ENCODE measurements at regions not wholly inside any gene's neighbourhood (a gene's known extent, or its start where the extent isn't known, plus 50 kb on each side); places are given as distances from the start of the nearest gene placed in this dataset.

- DNase-seq (ENCODE audit: low read depth in 1 of 2, low spot score in 1 of 2) = no peak
- WGBS (ENCODE audit: missing lambda C conversion rate) = 10% methylated on average over 5 of the region's 5 CpGs
- no peaks in the 10 kb centered on the region for H3K4me1 ChIP-seq
- ChIA-PET POLR2A (no interaction called here), CTCF (no interaction called here)
- H3K4me3 ChIP-seq = no peak overlapping the region
- TF ChIP-seq HOXB13 (CRISPR knock-in tag; IDR thresholded peaks at IDR 0.05; ENCODE audit: low read depth) (no peak), GATA3 (IDR thresholded peaks at IDR 0.05; ENCODE audit: borderline replicate concordance) (no peak), RARB (CRISPR knock-in tag; IDR thresholded peaks at IDR 0.05) (no peak), BHLHE40 (IDR thresholded peaks at IDR 0.05; ENCODE audit: low read depth, low read length) (no peak), RFX5 (IDR thresholded peaks at IDR 0.05) (no peak), FOSL2 (IDR thresholded peaks at IDR 0.05) (no peak), FOSL2 (CRISPR knock-in tag; IDR thresholded peaks at IDR 0.05) (no peak), RCOR1 (IDR thresholded peaks at IDR 0.05; ENCODE audit: low read depth, low read length) (no peak), FOXS1 (CRISPR knock-in tag; IDR thresholded peaks at IDR 0.05) (no peak), JUN (IDR thresholded peaks at IDR 0.05) (no peak), RNF2 (IDR thresholded peaks at IDR 0.05; ENCODE audit: borderline replicate concordance, low read depth) (no peak), KDM5A (IDR thresholded peaks at IDR 0.05) (no peak), HDAC2 (IDR thresholded peaks at IDR 0.05) (no peak), NFE2L2 (conservative IDR thresholded peaks at IDR 0.05; ENCODE audit: low read length) (no peak), HOXA7 (CRISPR knock-in tag; IDR thresholded peaks at IDR 0.05) (no peak)
- TF ChIP-seq, protein P1, sequence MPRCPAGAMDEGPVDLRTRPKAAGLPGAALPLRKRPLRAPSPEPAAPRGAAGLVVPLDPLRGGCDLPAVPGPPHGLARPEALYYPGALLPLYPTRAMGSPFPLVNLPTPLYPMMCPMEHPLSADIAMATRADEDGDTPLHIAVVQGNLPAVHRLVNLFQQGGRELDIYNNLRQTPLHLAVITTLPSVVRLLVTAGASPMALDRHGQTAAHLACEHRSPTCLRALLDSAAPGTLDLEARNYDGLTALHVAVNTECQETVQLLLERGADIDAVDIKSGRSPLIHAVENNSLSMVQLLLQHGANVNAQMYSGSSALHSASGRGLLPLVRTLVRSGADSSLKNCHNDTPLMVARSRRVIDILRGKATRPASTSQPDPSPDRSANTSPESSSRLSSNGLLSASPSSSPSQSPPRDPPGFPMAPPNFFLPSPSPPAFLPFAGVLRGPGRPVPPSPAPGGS (IDR thresholded peaks at IDR 0.05) = no peak
- TF ChIP-seq, protein P2, sequence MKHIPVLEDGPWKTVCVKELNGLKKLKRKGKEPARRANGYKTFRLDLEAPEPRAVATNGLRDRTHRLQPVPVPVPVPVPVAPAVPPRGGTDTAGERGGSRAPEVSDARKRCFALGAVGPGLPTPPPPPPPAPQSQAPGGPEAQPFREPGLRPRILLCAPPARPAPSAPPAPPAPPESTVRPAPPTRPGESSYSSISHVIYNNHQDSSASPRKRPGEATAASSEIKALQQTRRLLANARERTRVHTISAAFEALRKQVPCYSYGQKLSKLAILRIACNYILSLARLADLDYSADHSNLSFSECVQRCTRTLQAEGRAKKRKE (CRISPR knock-in tag; IDR thresholded peaks at IDR 0.05; ENCODE audit: low read depth) = no peak
- TF ChIP-seq, protein P3, sequence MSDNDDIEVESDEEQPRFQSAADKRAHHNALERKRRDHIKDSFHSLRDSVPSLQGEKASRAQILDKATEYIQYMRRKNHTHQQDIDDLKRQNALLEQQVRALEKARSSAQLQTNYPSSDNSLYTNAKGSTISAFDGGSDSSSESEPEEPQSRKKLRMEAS (IDR thresholded peaks at IDR 0.05) = no peak
- TF ChIP-seq, protein P4, sequence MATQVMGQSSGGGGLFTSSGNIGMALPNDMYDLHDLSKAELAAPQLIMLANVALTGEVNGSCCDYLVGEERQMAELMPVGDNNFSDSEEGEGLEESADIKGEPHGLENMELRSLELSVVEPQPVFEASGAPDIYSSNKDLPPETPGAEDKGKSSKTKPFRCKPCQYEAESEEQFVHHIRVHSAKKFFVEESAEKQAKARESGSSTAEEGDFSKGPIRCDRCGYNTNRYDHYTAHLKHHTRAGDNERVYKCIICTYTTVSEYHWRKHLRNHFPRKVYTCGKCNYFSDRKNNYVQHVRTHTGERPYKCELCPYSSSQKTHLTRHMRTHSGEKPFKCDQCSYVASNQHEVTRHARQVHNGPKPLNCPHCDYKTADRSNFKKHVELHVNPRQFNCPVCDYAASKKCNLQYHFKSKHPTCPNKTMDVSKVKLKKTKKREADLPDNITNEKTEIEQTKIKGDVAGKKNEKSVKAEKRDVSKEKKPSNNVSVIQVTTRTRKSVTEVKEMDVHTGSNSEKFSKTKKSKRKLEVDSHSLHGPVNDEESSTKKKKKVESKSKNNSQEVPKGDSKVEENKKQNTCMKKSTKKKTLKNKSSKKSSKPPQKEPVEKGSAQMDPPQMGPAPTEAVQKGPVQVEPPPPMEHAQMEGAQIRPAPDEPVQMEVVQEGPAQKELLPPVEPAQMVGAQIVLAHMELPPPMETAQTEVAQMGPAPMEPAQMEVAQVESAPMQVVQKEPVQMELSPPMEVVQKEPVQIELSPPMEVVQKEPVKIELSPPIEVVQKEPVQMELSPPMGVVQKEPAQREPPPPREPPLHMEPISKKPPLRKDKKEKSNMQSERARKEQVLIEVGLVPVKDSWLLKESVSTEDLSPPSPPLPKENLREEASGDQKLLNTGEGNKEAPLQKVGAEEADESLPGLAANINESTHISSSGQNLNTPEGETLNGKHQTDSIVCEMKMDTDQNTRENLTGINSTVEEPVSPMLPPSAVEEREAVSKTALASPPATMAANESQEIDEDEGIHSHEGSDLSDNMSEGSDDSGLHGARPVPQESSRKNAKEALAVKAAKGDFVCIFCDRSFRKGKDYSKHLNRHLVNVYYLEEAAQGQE (IDR thresholded peaks at IDR 0.05) = no peak
- FAIRE-seq = peak; percentile 54
- H3K4me2 ChIP-seq = no peak overlapping the region
- no peak overlapping the region for H3K27ac ChIP-seq
- no peak for ATAC-seq
- H3K9me3 ChIP-seq = no peaks in the 10 kb centered on the region
These were observed 362.2 kb upstream of the POU3F4 start for GRCh38 chrX:83145876-83146275.

GRCh38 chrX:83160096-83160495, 348.0 kb upstream of the POU3F4 start:
- Histone ChIP-seq H3K4me3 (no peak overlapping the region), H3K27ac (no peak overlapping the region), H3K9me3 (no peaks in the 10 kb centered on the region), H3K4me1 (no peaks in the 10 kb centered on the region), H3K4me2 (no peak overlapping the region)
- POLR2A ChIA-PET = no interaction called here
- WGBS (ENCODE audit: missing lambda C conversion rate) = 15% methylated on average over 4 of the region's 4 CpGs
- TF ChIP-seq PHF8 (IDR thresholded peaks at IDR 0.05; ENCODE audit: borderline replicate concordance, low read depth) = no peak
- TF ChIP-seq, protein P2 (CRISPR knock-in tag; IDR thresholded peaks at IDR 0.05; ENCODE audit: low read depth) = no peak
- TF ChIP-seq ESRRA (IDR thresholded peaks at IDR 0.05; ENCODE audit: borderline replicate concordance, low read length) = no peak
- TF ChIP-seq CBX2 (IDR thresholded peaks at IDR 0.05; ENCODE audit: borderline replicate concordance, low read depth) = no peak
- TF ChIP-seq, protein P5, sequence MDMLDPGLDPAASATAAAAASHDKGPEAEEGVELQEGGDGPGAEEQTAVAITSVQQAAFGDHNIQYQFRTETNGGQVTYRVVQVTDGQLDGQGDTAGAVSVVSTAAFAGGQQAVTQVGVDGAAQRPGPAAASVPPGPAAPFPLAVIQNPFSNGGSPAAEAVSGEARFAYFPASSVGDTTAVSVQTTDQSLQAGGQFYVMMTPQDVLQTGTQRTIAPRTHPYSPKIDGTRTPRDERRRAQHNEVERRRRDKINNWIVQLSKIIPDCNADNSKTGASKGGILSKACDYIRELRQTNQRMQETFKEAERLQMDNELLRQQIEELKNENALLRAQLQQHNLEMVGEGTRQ (IDR thresholded peaks at IDR 0.05) = no peak
- no peak for TF ChIP-seq TP53 (CRISPR knock-in tag; IDR thresholded peaks at IDR 0.05)
- TF ChIP-seq RARB (CRISPR knock-in tag; IDR thresholded peaks at IDR 0.05) = no peak
- no peak for TF ChIP-seq GATA3 (IDR thresholded peaks at IDR 0.05; ENCODE audit: borderline replicate concordance)
- no peak for TF ChIP-seq BHLHE40 (IDR thresholded peaks at IDR 0.05; ENCODE audit: low read depth, low read length)
- no peak for TF ChIP-seq EP300 (IDR thresholded peaks at IDR 0.05)
- no peak for TF ChIP-seq KDM1A (IDR thresholded peaks at IDR 0.05; ENCODE audit: low read depth)
- TF ChIP-seq POLR2AphosphoS2 (conservative IDR thresholded peaks at IDR 0.05; ENCODE audit: low read length) = no peak
- no peak for TF ChIP-seq FOXS1 (CRISPR knock-in tag; IDR thresholded peaks at IDR 0.05)
- TF ChIP-seq, protein P1 (IDR thresholded peaks at IDR 0.05) = no peak
- TF ChIP-seq ZSCAN20 (CRISPR knock-in tag; IDR thresholded peaks at IDR 0.05) = no peak
- no peak for TF ChIP-seq HOXB13 (CRISPR knock-in tag; IDR thresholded peaks at IDR 0.05; ENCODE audit: low read depth)
- no peak for TF ChIP-seq ZC3H11A (IDR thresholded peaks at IDR 0.05)
- no peak for TF ChIP-seq NR3C1 (IDR thresholded peaks at IDR 0.05)
- ATAC-seq (no peak), DNase-seq (ENCODE audit: low read depth in 1 of 2, low spot score in 1 of 2) (no peak), FAIRE-seq (peak; percentile 39)
- CTCF ChIA-PET = no interaction called here

Measured in A549 (cell line).